IMR-90 (cell line): ENCODE measurements at regions not wholly inside any gene's neighbourhood (a gene's known extent, or its start where the extent isn't known, plus 50 kb on each side); places are given as distances from the start of the nearest gene placed in this dataset.

Experiments used
- ATAC-seq: fragments of 200-7000 bp; cut with Tn5 transposase; 2 replicates; pipeline ENCODE4 v1.9.1; 2020; ENCODE audit warnings: low read depth, mild to moderate bottlenecking, moderate library complexity
- BruUV-seq: library from RNA; stranded (reverse); fragments of 400-500 nt; replicated peaks from 2 replicates; lab custom pipeline; 2021; lab: Mats Ljungman, UMichigan
- CTCF ChIA-PET: fragments of 300-600 bp; formaldehyde crosslinking; extraction: SDS; loops from one replicate; lab custom pipeline; 2021; ENCODE audit warnings: antibody characterized with exemption; lab: Yijun Ruan, JAX
- POLR2A ChIA-PET: fragments of 300-600 bp; sonication (Branson Sonifier 250); formaldehyde crosslinking; loops from one replicate; lab custom pipeline; 2022; ENCODE audit warnings: antibody characterized with exemption; ENCODE audit not compliant: unreplicated experiment; lab: Charles Lee
- DNase-seq: peaks from one replicate; pipeline ENCODE4 v3.0.0; 2013
- H2AFZ ChIP-seq: replicated peaks from 2 replicates; pipeline ENCODE3; 2013; ENCODE audit warnings: low read length, mild to moderate bottlenecking; ENCODE audit not compliant: poor library complexity
- H2AK5ac ChIP-seq: 2 replicates; pipeline ENCODE4 v1.6.1; 2013; ENCODE audit warnings: low read depth, low read length, inconsistent platforms
- H2AK9ac ChIP-seq: replicated peaks from 2 replicates; pipeline ENCODE3; 2013; ENCODE audit warnings: mild to moderate bottlenecking, low read depth, low read length, moderate library complexity; ENCODE audit not compliant: poor library complexity
- H2BK120ac ChIP-seq: 2 replicates; pipeline ENCODE4 v1.6.1; 2013; ENCODE audit warnings: low read depth, low read length, inconsistent platforms
- H2BK15ac ChIP-seq: 3 replicates; pipeline ENCODE4 v1.6.1; 2013; ENCODE audit warnings: low read depth, low read length, inconsistent platforms
- H2BK20ac ChIP-seq: 2 replicates; pipeline ENCODE4 v1.6.1; 2013; ENCODE audit warnings: low read depth, mild to moderate bottlenecking, inconsistent platforms, low read length, moderate library complexity
- H2BK5ac ChIP-seq: 2 replicates; pipeline ENCODE4 v1.6.1; 2013; ENCODE audit warnings: mild to moderate bottlenecking, low read depth, low read length, inconsistent platforms; ENCODE audit not compliant: poor library complexity, severe bottlenecking
- H3K14ac ChIP-seq: replicated peaks from 2 replicates; pipeline ENCODE4 v1.6.1; 2013; ENCODE audit warnings: low read depth, low read length, inconsistent platforms
- H3K18ac ChIP-seq: 2 replicates; pipeline ENCODE4 v1.6.1; 2013; ENCODE audit warnings: low read depth, low read length, control low read depth
- H3K23ac ChIP-seq: 2 replicates; pipeline ENCODE4 v1.6.1; 2013; ENCODE audit warnings: low read depth, low read length, inconsistent platforms
- H3K27ac ChIP-seq: 2 replicates; pipeline ENCODE4 v1.5.1; 2013; ENCODE audit warnings: mild to moderate bottlenecking, control low read depth, low read length; ENCODE audit not compliant: insufficient read depth
- H3K27me3 ChIP-seq: 2 replicates; pipeline ENCODE4 v1.6.1; 2013; ENCODE audit warnings: low read length; ENCODE audit not compliant: control insufficient read depth, insufficient read depth
- H3K36me3 ChIP-seq: 2 replicates; pipeline ENCODE4 v1.6.1; 2013; ENCODE audit warnings: low read length, mixed read lengths; ENCODE audit not compliant: control insufficient read depth, insufficient read depth
- H3K4ac ChIP-seq: 2 replicates; pipeline ENCODE4 v1.6.1; 2013; ENCODE audit warnings: low read depth, low read length, inconsistent platforms
- H3K4me1 ChIP-seq: 2 replicates; pipeline ENCODE4 v1.6.1; 2013; ENCODE audit warnings: low read length, mixed read lengths; ENCODE audit not compliant: control insufficient read depth, insufficient read depth
- H3K4me2 ChIP-seq: 2 replicates; pipeline ENCODE4 v1.6.1; 2013; ENCODE audit warnings: low read depth, mild to moderate bottlenecking, control low read depth, low read length, moderate library complexity
- H3K4me3 ChIP-seq: 2 replicates; pipeline ENCODE4 v1.5.1; 2013; ENCODE audit warnings: low read depth, mild to moderate bottlenecking, control low read depth, low read length, moderate library complexity; ENCODE audit not compliant: insufficient read depth
- H3K56ac ChIP-seq: 2 replicates; pipeline ENCODE4 v1.6.1; 2013; ENCODE audit warnings: low read length, inconsistent platforms; ENCODE audit not compliant: insufficient read depth; ENCODE audit errors: extremely low read depth
- H3K79me1 ChIP-seq, 2 experiments: 2 replicates each; pipeline ENCODE4 v1.6.1; 2013; ENCODE audit warnings: low read length in 2 of 2, inconsistent platforms in 1 of 2, low read depth in 1 of 2
- H3K9ac ChIP-seq: 2 replicates; pipeline ENCODE4 v1.6.1; 2013; ENCODE audit warnings: low read depth, low read length, control low read depth
- H3K9me1 ChIP-seq: 2 replicates; pipeline ENCODE4 v1.6.1; 2013; ENCODE audit warnings: low read length, inconsistent platforms; ENCODE audit not compliant: insufficient read depth
- H3K9me3 ChIP-seq: 2 replicates; pipeline ENCODE4 v1.6.1; 2013; ENCODE audit warnings: low read length; ENCODE audit not compliant: control insufficient read depth, insufficient read depth
- H4K20me1 ChIP-seq: 2 replicates; pipeline ENCODE4 v1.6.1; 2013; ENCODE audit warnings: low read length, inconsistent platforms; ENCODE audit not compliant: insufficient read depth
- H4K5ac ChIP-seq: 2 replicates; pipeline ENCODE4 v1.6.1; 2013; ENCODE audit warnings: mild to moderate bottlenecking, low read depth, low read length, control low read depth
- H4K8ac ChIP-seq, 2 experiments: 2 replicates each; pipeline ENCODE4 v1.6.1; 2013; ENCODE audit warnings: low read depth in 2 of 2, low read length in 2 of 2, control low read depth in 1 of 2, inconsistent platforms in 1 of 2
- H4K91ac ChIP-seq: 2 replicates; pipeline ENCODE4 v1.6.1; 2013; ENCODE audit warnings: low read depth, low read length, inconsistent platforms; ENCODE audit not compliant: insufficient read depth
- CEBPB ChIP-seq: IDR thresholded peaks from 2 replicates; pipeline ENCODE4 v1.6.1; 2012; ENCODE audit warnings: low read depth, low read length, improper control_type of control experiment
- FOS ChIP-seq: fragments of 150-350 bp; IDR thresholded peaks from 2 replicates; pipeline ENCODE4 v1.6.1; 2016; ENCODE audit warnings: low read depth, low read length
- MAZ ChIP-seq: IDR thresholded peaks from 2 replicates; pipeline ENCODE4 v1.6.1; 2012; ENCODE audit warnings: low read depth, mild to moderate bottlenecking, low read length, improper control_type of control experiment, moderate library complexity, borderline replicate concordance
- NFE2L2 ChIP-seq: fragments of 150-350 bp; IDR thresholded peaks from 2 replicates; pipeline ENCODE4 v1.6.1; 2016; ENCODE audit warnings: low read depth, mild to moderate bottlenecking, low read length
- RAD21 ChIP-seq: IDR thresholded peaks from 2 replicates; pipeline ENCODE4 v1.6.1; 2012; ENCODE audit warnings: low read length, improper control_type of control experiment
- RCOR1 ChIP-seq: IDR thresholded peaks from 2 replicates; pipeline ENCODE4 v1.6.1; 2012; ENCODE audit warnings: mild to moderate bottlenecking, low read length, improper control_type of control experiment; ENCODE audit not compliant: insufficient replicate concordance
- RFX5 ChIP-seq: IDR thresholded peaks from 2 replicates; pipeline ENCODE4 v1.8.0; 2012; ENCODE audit warnings: low read depth, mild to moderate bottlenecking, low read length, moderate library complexity
- SMC3 ChIP-seq: fragments of 150-350 bp; IDR thresholded peaks from 2 replicates; pipeline ENCODE4 v1.6.1; 2016; ENCODE audit warnings: low read depth, mild to moderate bottlenecking, antibody characterized with exemption, low read length, moderate library complexity
- WGBS, 2 experiments: methylation state at CpG; one replicate each; pipeline versions ENCODE4 v1.1.5 to v1.1.7; 2013; ENCODE audit warnings: missing lambda C conversion rate in 2 of 2; ENCODE audit not compliant: insufficient read length in 1 of 2; ENCODE audit errors: extremely low coverage in 2 of 2; 5-methylcytosine and 5-hydroxymethylcytosine counted together
- dilution Hi-C: fragments of 300-500 bp; cut with HindIII; formaldehyde crosslinking; loops from one replicate; pipeline ENCODE4 v1.14.3; 2018; ENCODE audit warnings: low sequenced_read_pairs; ENCODE audit not compliant: unreplicated experiment
- in situ Hi-C: fragments of 300-500 bp; cut with MboI; formaldehyde crosslinking; loops from 3 replicates; pipeline ENCODE4 v1.14.3; 2019; ENCODE audit warnings: low sequenced_read_pairs, inconsistent platforms, mixed read lengths
- intact Hi-C: fragments of 100-400 bp; cut with micrococcal nuclease; formaldehyde crosslinking; loops from 2 replicates; pipeline ENCODE4 v1.10.0; 2022
- TF ChIP-seq, protein P1 (sequence below): fragments of 150-350 bp; IDR thresholded peaks from 2 replicates; pipeline ENCODE4 v1.6.1; 2016; ENCODE audit warnings: low read depth, mild to moderate bottlenecking, low read length, moderate library complexity, borderline replicate concordance
- TF ChIP-seq, protein P2 (sequence below): conservative IDR thresholded peaks from 2 replicates; pipeline ENCODE4 v1.5.1; 2012; ENCODE audit warnings: mild to moderate bottlenecking, low read depth, low read length, improper control_type of control experiment
- TF ChIP-seq, protein P3 (sequence below): fragments of 150-350 bp; IDR thresholded peaks from 2 replicates; pipeline ENCODE4 v1.6.1; 2017; ENCODE audit warnings: mild to moderate bottlenecking, antibody characterized with exemption, low read length, low read depth

DNA sequence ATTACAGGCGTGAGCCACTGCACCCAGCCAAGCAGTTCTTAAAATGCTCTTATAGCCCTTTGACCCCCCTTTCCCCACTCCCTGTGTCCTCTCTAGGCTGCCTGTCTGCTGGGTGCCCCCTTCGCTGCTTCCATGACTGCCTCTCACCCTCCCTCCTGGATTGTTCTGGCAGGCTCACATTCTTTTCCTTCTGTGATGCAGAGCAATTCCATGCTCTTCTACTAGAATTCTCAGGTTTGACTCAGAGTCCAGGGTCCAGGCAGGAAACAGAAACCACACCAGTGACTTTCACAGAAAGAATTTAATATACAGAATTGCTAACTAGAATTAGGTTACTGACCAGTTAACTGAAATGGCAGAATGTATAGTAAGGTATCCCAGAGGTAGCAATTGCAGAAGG lies 244.8 kb downstream of the BAMBI start:
- ChIA-PET POLR2A (no interaction called here), CTCF (interaction anchor here (1.0 kb wide), 1 partner anchor 24 kb away, joined by 3 read pairs; no protein-coding TSS in a partner anchor)
- intact Hi-C loops (no loop called here), in situ Hi-C loops (no loop called here), dilution Hi-C loops (no loop called here)
- no peak overlapping the region for H3K4me3 ChIP-seq
- TF ChIP-seq RCOR1 (no peak), SMC3 (no peak), CEBPB (no peak), RAD21 (no peak), RFX5 (no peak), NFE2L2 (no peak), MAZ (no peak), FOS (no peak)
- TF ChIP-seq, protein P1, sequence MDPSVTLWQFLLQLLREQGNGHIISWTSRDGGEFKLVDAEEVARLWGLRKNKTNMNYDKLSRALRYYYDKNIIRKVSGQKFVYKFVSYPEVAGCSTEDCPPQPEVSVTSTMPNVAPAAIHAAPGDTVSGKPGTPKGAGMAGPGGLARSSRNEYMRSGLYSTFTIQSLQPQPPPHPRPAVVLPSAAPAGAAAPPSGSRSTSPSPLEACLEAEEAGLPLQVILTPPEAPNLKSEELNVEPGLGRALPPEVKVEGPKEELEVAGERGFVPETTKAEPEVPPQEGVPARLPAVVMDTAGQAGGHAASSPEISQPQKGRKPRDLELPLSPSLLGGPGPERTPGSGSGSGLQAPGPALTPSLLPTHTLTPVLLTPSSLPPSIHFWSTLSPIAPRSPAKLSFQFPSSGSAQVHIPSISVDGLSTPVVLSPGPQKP = no peak
- TF ChIP-seq, protein P2, sequence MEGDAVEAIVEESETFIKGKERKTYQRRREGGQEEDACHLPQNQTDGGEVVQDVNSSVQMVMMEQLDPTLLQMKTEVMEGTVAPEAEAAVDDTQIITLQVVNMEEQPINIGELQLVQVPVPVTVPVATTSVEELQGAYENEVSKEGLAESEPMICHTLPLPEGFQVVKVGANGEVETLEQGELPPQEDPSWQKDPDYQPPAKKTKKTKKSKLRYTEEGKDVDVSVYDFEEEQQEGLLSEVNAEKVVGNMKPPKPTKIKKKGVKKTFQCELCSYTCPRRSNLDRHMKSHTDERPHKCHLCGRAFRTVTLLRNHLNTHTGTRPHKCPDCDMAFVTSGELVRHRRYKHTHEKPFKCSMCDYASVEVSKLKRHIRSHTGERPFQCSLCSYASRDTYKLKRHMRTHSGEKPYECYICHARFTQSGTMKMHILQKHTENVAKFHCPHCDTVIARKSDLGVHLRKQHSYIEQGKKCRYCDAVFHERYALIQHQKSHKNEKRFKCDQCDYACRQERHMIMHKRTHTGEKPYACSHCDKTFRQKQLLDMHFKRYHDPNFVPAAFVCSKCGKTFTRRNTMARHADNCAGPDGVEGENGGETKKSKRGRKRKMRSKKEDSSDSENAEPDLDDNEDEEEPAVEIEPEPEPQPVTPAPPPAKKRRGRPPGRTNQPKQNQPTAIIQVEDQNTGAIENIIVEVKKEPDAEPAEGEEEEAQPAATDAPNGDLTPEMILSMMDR = no peak
- TF ChIP-seq, protein P3, sequence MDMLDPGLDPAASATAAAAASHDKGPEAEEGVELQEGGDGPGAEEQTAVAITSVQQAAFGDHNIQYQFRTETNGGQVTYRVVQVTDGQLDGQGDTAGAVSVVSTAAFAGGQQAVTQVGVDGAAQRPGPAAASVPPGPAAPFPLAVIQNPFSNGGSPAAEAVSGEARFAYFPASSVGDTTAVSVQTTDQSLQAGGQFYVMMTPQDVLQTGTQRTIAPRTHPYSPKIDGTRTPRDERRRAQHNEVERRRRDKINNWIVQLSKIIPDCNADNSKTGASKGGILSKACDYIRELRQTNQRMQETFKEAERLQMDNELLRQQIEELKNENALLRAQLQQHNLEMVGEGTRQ = no peak
- no peak overlapping the region for H4K8ac ChIP-seq
- H4K5ac ChIP-seq = no peak overlapping the region
- peak overlapping the region; percentile 55 for H2AFZ ChIP-seq
- no peaks in the 10 kb centered on the region; the same call in 1 of the 2 replicates for H3K4me1 ChIP-seq
- peak overlapping the region; percentile 62 for H2BK120ac ChIP-seq
- H3K23ac ChIP-seq = no peak overlapping the region
- no peak overlapping the region for H3K18ac ChIP-seq
- no peaks in the 10 kb centered on the region for H3K79me1 ChIP-seq
- no peak overlapping the region for H3K27ac ChIP-seq
- 0 out of 2 replicates have a peak overlapping the region, but pooled peaks have one; percentile 35 for H2AK5ac ChIP-seq
- no peak overlapping the region for H3K4me2 ChIP-seq
- H3K56ac ChIP-seq = no peak overlapping the region
- peak overlapping the region; percentile 90; the same call in 2 of the 3 replicates for H2BK15ac ChIP-seq
- H3K9me3 ChIP-seq = no peaks in the 10 kb centered on the region
- WGBS, 2 experiments = no CpG with 5 or more reads among the region's 2 CpGs
- 0 out of 2 replicates have a peak overlapping the region, but pooled peaks have one; percentile 72 for H3K14ac ChIP-seq
- no peaks in the 10 kb centered on the region for H4K20me1 ChIP-seq
- 0 out of 2 replicates have a peak overlapping the region, but pooled peaks have one; percentile 15 for H4K91ac ChIP-seq
- no peaks in the 10 kb centered on the region for H3K36me3 ChIP-seq
- no peak overlapping the region for H2AK9ac ChIP-seq
- DNase-seq (peak; percentile 77), ATAC-seq (peak; percentile 91)
- no peak overlapping the region for H3K9ac ChIP-seq
- peak overlapping the region; percentile 85 for H2BK20ac ChIP-seq
- no TSS peak for BruUV-seq
- peak overlapping the region; percentile 54; the same call in 1 of the 2 replicates for H3K4ac ChIP-seq
- H2BK5ac ChIP-seq = peak overlapping the region; percentile 45
- H3K9me1 ChIP-seq = no peaks in the 10 kb centered on the region
- H3K27me3 ChIP-seq = no peaks in the 10 kb centered on the region
